Stimulated activated naive CD4-positive, alpha-beta T cell (primary cell): ENCODE measurements at regions not wholly inside any gene's neighbourhood (a gene's known extent, or its start where the extent isn't known, plus 50 kb on each side); places are given as distances from the start of the nearest gene placed in this dataset.

Experiments
- DNase-seq, 6 experiments: peaks; one replicate each; lab custom pipeline; 2025; lab: John Stamatoyannopoulos, UW

GRCh38 chr4:189022440-189023035 lies 883.3 kb downstream of the TRIML1 start:
- DNase-seq: no peak

- no peak for DNase-seq
These were observed 890.8 kb downstream of the TRIML1 start for GRCh38 chr4:189029976-189030504.

- DNase-seq: no peak
These were observed 893.5 kb downstream of the TRIML1 start for GRCh38 chr4:189032606-189033338.

GRCh38 chr4:189033801-189034347 lies 894.6 kb downstream of the TRIML1 start:
- DNase-seq: no peak

GRCh38 chr4:189035091-189035490 lies 895.9 kb downstream of the TRIML1 start:
- DNase-seq: no peak

GRCh38 chr4:189035654-189036053 lies 896.4 kb downstream of the TRIML1 start:
- no peak for DNase-seq

GRCh38 chr4:189036906-189037305 lies 897.7 kb downstream of the TRIML1 start:
- no peak for DNase-seq

GRCh38 chr4:189046642-189047041 lies 894.0 kb upstream of the FRG1 start:
- DNase-seq: no peak

- DNase-seq: no peak
These were observed 892.6 kb upstream of the FRG1 start for GRCh38 chr4:189048119-189048518.

GRCh38 chr4:189049682-189050081 lies 891.0 kb upstream of the FRG1 start:
- no peak for DNase-seq

GRCh38 chr4:189050643-189051042 lies 890.0 kb upstream of the FRG1 start:
- no peak for DNase-seq

GRCh38 chr4:189053621-189054020 lies 887.1 kb upstream of the FRG1 start:
- DNase-seq: no peak

GRCh38 chr4:189060104-189060503 lies 880.6 kb upstream of the FRG1 start:
- DNase-seq: no peak

GRCh38 chr4:189062047-189062820 lies 878.4 kb upstream of the FRG1 start:
- no peak for DNase-seq

- no peak for DNase-seq
These were observed 870.9 kb upstream of the FRG1 start for GRCh38 chr4:189069772-189070171.

GRCh38 chr4:189071241-189071640 lies 869.4 kb upstream of the FRG1 start:
- no peak for DNase-seq

GRCh38 chr4:189073739-189074138 lies 866.9 kb upstream of the FRG1 start:
- no peak for DNase-seq

- no peak for DNase-seq
These were observed 858.8 kb upstream of the FRG1 start for GRCh38 chr4:189081826-189082225.

- DNase-seq: no peak
These were observed 856.9 kb upstream of the FRG1 start for GRCh38 chr4:189083769-189084168.

GRCh38 chr4:189084671-189085070 lies 856.0 kb upstream of the FRG1 start:
- no peak for DNase-seq

- DNase-seq: no peak
These were observed 852.7 kb upstream of the FRG1 start for GRCh38 chr4:189087971-189088370.

- no peak for DNase-seq
These were observed 851.9 kb upstream of the FRG1 start for GRCh38 chr4:189088780-189089179.
